ENCODE measurements at regions not wholly inside any gene's neighbourhood (a gene's known extent, or its start where the extent isn't known, plus 50 kb on each side); places are given as distances from the start of the nearest gene placed in this dataset.

GRCh38 chr17:72561266-72561665, 440.4 kb downstream of the SOX9 start:
- intact Hi-C loops (cut with micrococcal nuclease), result no loop called here
- no peaks in the 10 kb centered on the region for H3K4me1 Mint-ChIP-seq
- H3K4me1 ChIP-seq (ENCODE audit: control insufficient read depth, insufficient read depth, low read length), result no peaks in the 10 kb centered on the region
- 83% methylated on average over 5 of the region's 5 CpGs for WGBS (ENCODE audit: insufficient coverage)
- no peaks in the 10 kb centered on the region for H3K9me3 ChIP-seq (ENCODE audit: control insufficient read depth, insufficient read depth, low read length)
- no peak overlapping the region for H3K4me3 Mint-ChIP-seq
- H3K27me3 ChIP-seq (ENCODE audit: control insufficient read depth, insufficient read depth, low read length), result no peaks in the 10 kb centered on the region
- no peaks in the 10 kb centered on the region for H3K36me3 Mint-ChIP-seq
- no peak for DNase-seq
- H3K27ac Mint-ChIP-seq, result no peak overlapping the region
- ATAC-seq, result no peak
- H3K9me3 Mint-ChIP-seq, result no peaks in the 10 kb centered on the region
- no peaks in the 10 kb centered on the region for H3K36me3 ChIP-seq (ENCODE audit: control insufficient read depth, insufficient read depth, low read length)
- TF ChIP-seq CTCF (IDR thresholded peaks at IDR 0.05), result no peak
- no peak overlapping the region for H3K27ac ChIP-seq (ENCODE audit: low read length)
- H3K27me3 Mint-ChIP-seq (ENCODE audit: low read depth in 2 of 2), result no peaks in the 10 kb centered on the region
- no peak overlapping the region for H3K4me3 ChIP-seq (ENCODE audit: low read length)

GRCh38 chr17:72561680-72562079, 440.9 kb downstream of the SOX9 start:
- no peaks in the 10 kb centered on the region for H3K36me3 ChIP-seq (ENCODE audit: control insufficient read depth, insufficient read depth, low read length)
- DNase-seq (no peak), ATAC-seq (no peak)
- Mint-ChIP-seq H3K36me3 (no peaks in the 10 kb centered on the region), H3K4me1 (peaks cover 0 to 2% of the 10 kb centered on the region in 2 donors), H3K27ac (no peak overlapping the region), H3K4me3 (no peak overlapping the region), H3K27me3 (ENCODE audit: low read depth in 2 of 2) (no peaks in the 10 kb centered on the region), H3K9me3 (no peaks in the 10 kb centered on the region)
- no peak overlapping the region for H3K27ac ChIP-seq (ENCODE audit: low read length)
- no peak for TF ChIP-seq CTCF (IDR thresholded peaks at IDR 0.05)
- no peak overlapping the region for H3K4me3 ChIP-seq (ENCODE audit: low read length)
- intact Hi-C loops (cut with micrococcal nuclease), result no loop called here
- no peaks in the 10 kb centered on the region for H3K9me3 ChIP-seq (ENCODE audit: control insufficient read depth, insufficient read depth, low read length)
- H3K4me1 ChIP-seq (ENCODE audit: control insufficient read depth, insufficient read depth, low read length), result no peaks in the 10 kb centered on the region
- WGBS (ENCODE audit: insufficient coverage), result 93% methylated on average over 6 of the region's 6 CpGs
- no peaks in the 10 kb centered on the region for H3K27me3 ChIP-seq (ENCODE audit: control insufficient read depth, insufficient read depth, low read length)

GRCh38 chr17:72562615-72563188, 441.9 kb downstream of the SOX9 start:
- Histone ChIP-seq H3K4me1 (ENCODE audit: control insufficient read depth, insufficient read depth, low read length) (no peaks in the 10 kb centered on the region), H3K27me3 (ENCODE audit: control insufficient read depth, insufficient read depth, low read length) (no peaks in the 10 kb centered on the region), H3K9me3 (ENCODE audit: control insufficient read depth, insufficient read depth, low read length) (no peaks in the 10 kb centered on the region), H3K4me3 (ENCODE audit: low read length) (no peak overlapping the region), H3K27ac (ENCODE audit: low read length) (no peak overlapping the region), H3K36me3 (ENCODE audit: control insufficient read depth, insufficient read depth, low read length) (no peaks in the 10 kb centered on the region)
- WGBS (ENCODE audit: insufficient coverage), result 88% methylated on average over 7 of the region's 7 CpGs
- Mint-ChIP-seq H3K36me3 (no peaks in the 10 kb centered on the region), H3K4me1 (peaks cover 0 to 11% of the 10 kb centered on the region in 2 donors), H3K27me3 (ENCODE audit: low read depth in 2 of 2) (peaks cover 0 to 5% of the 10 kb centered on the region in 2 donors), H3K27ac (no peak overlapping the region), H3K4me3 (no peak overlapping the region), H3K9me3 (no peaks in the 10 kb centered on the region)
- no peak for TF ChIP-seq CTCF (IDR thresholded peaks at IDR 0.05)
- intact Hi-C loops (cut with micrococcal nuclease), result no loop called here
- DNase-seq (no peak), ATAC-seq (no peak)

GRCh38 chr17:72563952-72564351, 443.1 kb downstream of the SOX9 start:
- WGBS (ENCODE audit: insufficient coverage), result 84% methylated on average over 7 of the region's 7 CpGs
- DNase-seq, result no peak
- TF ChIP-seq CTCF (IDR thresholded peaks at IDR 0.05), result no peak
- intact Hi-C loops (cut with micrococcal nuclease), result no loop called here
- peaks cover 0 to 9% of the 10 kb centered on the region in 2 donors for H3K27me3 Mint-ChIP-seq (ENCODE audit: low read depth in 2 of 2)
- peaks cover 0 to 11% of the 10 kb centered on the region in 2 donors for H3K4me1 Mint-ChIP-seq
- no peaks in the 10 kb centered on the region for H3K9me3 ChIP-seq (ENCODE audit: control insufficient read depth, insufficient read depth, low read length)
- no peak overlapping the region for H3K4me3 Mint-ChIP-seq
- H3K36me3 Mint-ChIP-seq, result no peaks in the 10 kb centered on the region
- no peaks in the 10 kb centered on the region for H3K36me3 ChIP-seq (ENCODE audit: control insufficient read depth, insufficient read depth, low read length)
- H3K4me1 ChIP-seq (ENCODE audit: control insufficient read depth, insufficient read depth, low read length), result no peaks in the 10 kb centered on the region
- H3K27ac ChIP-seq (ENCODE audit: low read length), result no peak overlapping the region
- no peaks in the 10 kb centered on the region for H3K27me3 ChIP-seq (ENCODE audit: control insufficient read depth, insufficient read depth, low read length)
- H3K9me3 Mint-ChIP-seq, result no peaks in the 10 kb centered on the region
- ATAC-seq, result no peak
- H3K27ac Mint-ChIP-seq, result no peak overlapping the region
- H3K4me3 ChIP-seq (ENCODE audit: low read length), result no peak overlapping the region

Data from natural killer cell (primary cell).